Loucy (cell line): ENCODE measurements at regions not wholly inside any gene's neighbourhood (a gene's known extent, or its start where the extent isn't known, plus 50 kb on each side); places are given as distances from the start of the nearest gene placed in this dataset.

Experiments
- H2AFZ ChIP-seq: fragments of 200-600 bp; sonication (generic); 2 replicates; pipeline ENCODE4 v1.6.0; 2016; ENCODE audit warnings: antibody characterized with exemption, mild to moderate bottlenecking, low read length, moderate library complexity
- H3F3A ChIP-seq: fragments of 200-600 bp; 2 replicates; pipeline ENCODE4 v1.6.0; 2016; ENCODE audit warnings: antibody characterized with exemption, low read depth, mild to moderate bottlenecking
- H3K27me3 ChIP-seq: fragments of 200-600 bp; sonication (generic); 2 replicates; pipeline ENCODE4 v1.6.1; 2014; ENCODE audit warnings: low read length, mild to moderate bottlenecking; ENCODE audit not compliant: insufficient read depth, poor library complexity, severe bottlenecking
- H3K36me3 ChIP-seq: fragments of 200-600 bp; sonication (generic); 2 replicates; pipeline ENCODE4 v1.6.1; 2016; ENCODE audit warnings: low read length; ENCODE audit not compliant: insufficient read depth
- H3K4me1 ChIP-seq: fragments of 200-600 bp; sonication (generic); 2 replicates; pipeline ENCODE4 v1.5.1; 2014; ENCODE audit warnings: low read length, mild to moderate bottlenecking; ENCODE audit not compliant: insufficient read depth, poor library complexity, severe bottlenecking
- H3K4me2 ChIP-seq: fragments of 200-600 bp; sonication (generic); 2 replicates; pipeline ENCODE4 v1.6.0; 2014; ENCODE audit warnings: antibody characterized with exemption, low read length, low read depth, mild to moderate bottlenecking; ENCODE audit not compliant: poor library complexity, severe bottlenecking
- H3K4me3 ChIP-seq: fragments of 200-600 bp; sonication (generic); 2 replicates; pipeline ENCODE4 v1.5.1; 2014; ENCODE audit warnings: low read length, mild to moderate bottlenecking, mixed read lengths; ENCODE audit not compliant: poor library complexity, severe bottlenecking
- H3K79me2 ChIP-seq: fragments of 200-600 bp; sonication (generic); 2 replicates; pipeline ENCODE4 v1.6.1; 2014; ENCODE audit warnings: low read length; ENCODE audit not compliant: insufficient read depth
- H3K9ac ChIP-seq: fragments of 200-600 bp; sonication (generic); 2 replicates; pipeline ENCODE4 v1.6.0; 2014; ENCODE audit warnings: mild to moderate bottlenecking, low read depth, low read length, moderate library complexity; ENCODE audit not compliant: poor library complexity, severe bottlenecking
- H3K9me2 ChIP-seq: fragments of 200-600 bp; sonication (generic); replicated peaks from 2 replicates; pipeline ENCODE4 v1.6.1; 2016; ENCODE audit warnings: low read depth, low read length, mixed read lengths
- H3K9me3 ChIP-seq: fragments of 200-600 bp; sonication (generic); 2 replicates; pipeline ENCODE4 v1.6.1; 2014; ENCODE audit warnings: mild to moderate bottlenecking, antibody characterized with exemption, low read length, low read depth; ENCODE audit not compliant: insufficient read depth
- H4K20me1 ChIP-seq: fragments of 200-600 bp; sonication (generic); 2 replicates; pipeline ENCODE4 v1.6.0; 2014; ENCODE audit warnings: antibody characterized with exemption, low read length, mild to moderate bottlenecking; ENCODE audit not compliant: insufficient read depth, poor library complexity, severe bottlenecking
- EZH2phosphoT487 ChIP-seq: fragments of 200-600 bp; IDR thresholded peaks from 2 replicates; pipeline ENCODE4 v1.6.1; 2018; ENCODE audit warnings: antibody characterized with exemption, mild to moderate bottlenecking, moderate library complexity, borderline replicate concordance
- TF ChIP-seq, protein P1 (sequence below): fragments of 200-600 bp; sonication (generic); conservative IDR thresholded peaks from 2 replicates; pipeline ENCODE4 v1.5.1; 2014; ENCODE audit warnings: mild to moderate bottlenecking, antibody characterized with exemption, low read length

DNA sequence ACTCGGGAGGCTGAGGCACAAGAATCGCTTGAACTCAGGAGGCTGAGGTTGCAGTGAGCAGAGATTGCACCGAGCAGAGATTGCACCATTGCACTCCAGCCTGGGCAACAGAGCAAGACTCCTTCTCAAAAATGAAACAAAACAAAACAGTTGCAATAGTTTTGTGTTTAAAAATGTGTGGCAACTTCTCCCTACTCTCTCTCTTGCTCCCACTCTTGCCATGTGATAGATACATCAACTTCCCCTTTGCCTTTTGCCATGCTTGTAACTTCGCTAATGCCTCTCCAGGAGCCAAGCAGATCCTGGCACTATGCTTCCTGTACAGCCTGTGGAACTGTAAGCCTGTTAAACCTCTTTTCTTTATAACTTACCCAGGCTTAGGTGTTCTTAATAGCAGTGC is 52.5 kb upstream of the INTU start:
- no peaks in the 10 kb centered on the region for H3K9me2 ChIP-seq
- H3K4me3 ChIP-seq = no peak overlapping the region
- no peaks in the 10 kb centered on the region for H3K27me3 ChIP-seq
- no peak overlapping the region for H3K9ac ChIP-seq
- H3K9me3 ChIP-seq = no peaks in the 10 kb centered on the region
- no peak for TF ChIP-seq EZH2phosphoT487
- TF ChIP-seq, protein P1, sequence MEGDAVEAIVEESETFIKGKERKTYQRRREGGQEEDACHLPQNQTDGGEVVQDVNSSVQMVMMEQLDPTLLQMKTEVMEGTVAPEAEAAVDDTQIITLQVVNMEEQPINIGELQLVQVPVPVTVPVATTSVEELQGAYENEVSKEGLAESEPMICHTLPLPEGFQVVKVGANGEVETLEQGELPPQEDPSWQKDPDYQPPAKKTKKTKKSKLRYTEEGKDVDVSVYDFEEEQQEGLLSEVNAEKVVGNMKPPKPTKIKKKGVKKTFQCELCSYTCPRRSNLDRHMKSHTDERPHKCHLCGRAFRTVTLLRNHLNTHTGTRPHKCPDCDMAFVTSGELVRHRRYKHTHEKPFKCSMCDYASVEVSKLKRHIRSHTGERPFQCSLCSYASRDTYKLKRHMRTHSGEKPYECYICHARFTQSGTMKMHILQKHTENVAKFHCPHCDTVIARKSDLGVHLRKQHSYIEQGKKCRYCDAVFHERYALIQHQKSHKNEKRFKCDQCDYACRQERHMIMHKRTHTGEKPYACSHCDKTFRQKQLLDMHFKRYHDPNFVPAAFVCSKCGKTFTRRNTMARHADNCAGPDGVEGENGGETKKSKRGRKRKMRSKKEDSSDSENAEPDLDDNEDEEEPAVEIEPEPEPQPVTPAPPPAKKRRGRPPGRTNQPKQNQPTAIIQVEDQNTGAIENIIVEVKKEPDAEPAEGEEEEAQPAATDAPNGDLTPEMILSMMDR = no peak
- H3K79me2 ChIP-seq = no peaks in the 10 kb centered on the region
- H3K4me1 ChIP-seq = no peaks in the 10 kb centered on the region
- no peaks in the 10 kb centered on the region for H4K20me1 ChIP-seq
- no peaks in the 10 kb centered on the region for H3K36me3 ChIP-seq
- no peak overlapping the region for H2AFZ ChIP-seq
- H3K4me2 ChIP-seq = no peak overlapping the region
- no peaks in the 10 kb centered on the region for H3F3A ChIP-seq

DNA sequence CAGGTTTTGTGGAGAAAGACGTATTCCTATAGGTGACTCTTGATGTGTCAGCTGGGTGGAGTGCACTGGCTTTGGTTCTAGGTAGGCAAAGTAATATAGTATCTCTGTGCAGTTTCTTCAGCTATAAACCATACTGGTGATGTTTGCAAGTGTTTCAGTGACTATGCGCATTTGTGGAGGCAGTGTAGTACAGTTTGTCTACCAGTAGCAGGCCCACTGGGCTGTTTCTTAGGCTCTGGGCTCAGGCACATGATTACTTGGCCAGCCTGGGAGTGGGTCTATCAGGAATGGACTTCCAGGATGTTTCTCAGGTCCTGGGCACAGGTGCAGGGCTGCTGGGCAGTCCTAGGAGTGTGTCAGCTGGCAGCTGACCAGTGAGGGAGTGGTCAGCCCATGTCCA is 51.9 kb upstream of the INTU start:
- no peak for TF ChIP-seq EZH2phosphoT487
- TF ChIP-seq, protein P1 = no peak
- Histone ChIP-seq H2AFZ (no peak overlapping the region), H3K79me2 (no peaks in the 10 kb centered on the region), H3K4me1 (no peaks in the 10 kb centered on the region), H3K4me2 (no peak overlapping the region), H4K20me1 (no peaks in the 10 kb centered on the region), H3K27me3 (no peaks in the 10 kb centered on the region), H3K9me2 (no peaks in the 10 kb centered on the region), H3K4me3 (no peak overlapping the region), H3K9ac (no peak overlapping the region), H3K9me3 (no peaks in the 10 kb centered on the region), H3K36me3 (no peaks in the 10 kb centered on the region), H3F3A (no peaks in the 10 kb centered on the region)
